CD4-positive, alpha-beta memory T cell (primary cell): ENCODE measurements at regions not wholly inside any gene's neighbourhood (a gene's known extent, or its start where the extent isn't known, plus 50 kb on each side); places are given as distances from the start of the nearest gene placed in this dataset.

Experiments
- CTCF ChIA-PET: fragments of 350-600 bp; sonication (Branson Sonifier 250); formaldehyde crosslinking; loops from one replicate; lab custom pipeline; 2021; ENCODE audit warnings: inconsistent platforms; ENCODE audit not compliant: partially characterized antibody; lab: Charles Lee
- POLR2A ChIA-PET: fragments of 350-600 bp; sonication (Branson Sonifier 250); formaldehyde crosslinking; loops from one replicate; lab custom pipeline; 2021; ENCODE audit not compliant: partially characterized antibody; lab: Charles Lee
- DNase-seq, 5 donors: peaks; one replicate each; pipeline versions ENCODE4 v3.0.0 to v3.0.0-alpha.2; 2020 to 2022; ENCODE audit warnings: mixed read lengths in 1 of 5
- H3K27ac ChIP-seq: one replicate; pipeline ENCODE4 v1.7.0; 2013; ENCODE audit warnings: low read depth, low read length
- H3K27me3 ChIP-seq: 2 replicates; pipeline ENCODE4 v1.7.0; 2013; ENCODE audit warnings: mild to moderate bottlenecking, low read length, moderate library complexity; ENCODE audit not compliant: insufficient read depth
- H3K36me3 ChIP-seq: 2 replicates; pipeline ENCODE4 v1.7.0; 2013; ENCODE audit warnings: mild to moderate bottlenecking, low read length, moderate library complexity; ENCODE audit not compliant: insufficient read depth
- H3K4me1 ChIP-seq: 2 replicates; pipeline ENCODE4 v1.7.0; 2013; ENCODE audit warnings: mild to moderate bottlenecking, low read length, moderate library complexity; ENCODE audit not compliant: insufficient read depth
- H3K4me3 ChIP-seq, 2 donors: one replicate each; pipeline ENCODE4 v1.7.0; 2013; ENCODE audit warnings: low read length in 2 of 2, mild to moderate bottlenecking in 1 of 2
- H3K9me3 ChIP-seq, 2 donors: one replicate each; pipeline ENCODE4 v1.7.0; 2013; ENCODE audit warnings: low read length in 2 of 2, control low read depth in 1 of 2; ENCODE audit not compliant: control insufficient read depth in 1 of 2
- H3K27ac Mint-ChIP-seq, 7 donors: one replicate each; pipeline ENCODE4 v1.8.0; 2020 to 2021; ENCODE audit warnings: mixed read lengths in 7 of 7, mild to moderate bottlenecking in 6 of 7, inconsistent platforms in 3 of 7, moderate library complexity in 3 of 7
- H3K27me3 Mint-ChIP-seq, 2 donors: one replicate each; pipeline ENCODE4 v1.8.0; 2020 to 2021; ENCODE audit warnings: mixed read lengths in 2 of 2
- H3K36me3 Mint-ChIP-seq, 2 donors: one replicate each; pipeline ENCODE4 v1.8.0; 2020 to 2021; ENCODE audit warnings: mixed read lengths in 2 of 2, inconsistent platforms in 1 of 2, mild to moderate bottlenecking in 1 of 2
- H3K4me1 Mint-ChIP-seq, 4 donors: one replicate each; pipeline ENCODE4 v1.8.0; 2020 to 2021; ENCODE audit warnings: mixed read lengths in 4 of 4, mild to moderate bottlenecking in 1 of 4
- H3K4me3 Mint-ChIP-seq, 8 donors: one replicate each; pipeline ENCODE4 v1.8.0; 2020 to 2021; ENCODE audit warnings: mixed read lengths in 8 of 8, mild to moderate bottlenecking in 7 of 8, moderate library complexity in 6 of 8, inconsistent platforms in 3 of 8
- H3K9me3 Mint-ChIP-seq, 8 donors: one replicate each; pipeline ENCODE4 v1.8.0; 2020 to 2021; ENCODE audit warnings: mixed read lengths in 8 of 8, mild to moderate bottlenecking in 5 of 8, inconsistent platforms in 3 of 8, moderate library complexity in 1 of 8
- intact Hi-C: fragments of 100-400 bp; cut with micrococcal nuclease; formaldehyde crosslinking; loops from one replicate; pipeline ENCODE4 v1.15.1; 2023

DNA sequence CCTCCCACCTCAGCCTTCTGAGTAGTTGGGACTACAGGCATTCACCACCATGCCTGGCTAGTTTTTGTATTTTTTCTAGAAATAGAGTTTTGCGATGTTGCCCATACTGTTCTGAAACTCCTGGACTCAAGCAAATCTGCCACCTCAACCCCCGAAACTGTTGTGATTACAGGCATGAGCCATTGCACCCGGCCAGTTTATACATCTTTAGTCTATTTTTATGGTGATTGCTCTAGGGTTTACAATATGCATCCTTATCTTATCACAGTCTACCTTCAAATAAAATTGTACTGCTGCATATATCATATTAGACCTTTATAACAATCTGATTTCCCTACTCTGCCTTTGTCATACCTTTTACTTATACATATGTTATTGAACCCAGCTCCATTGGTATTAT, 56.9 kb downstream of the SOWAHB start:
- Histone ChIP-seq H3K4me3 (no peak overlapping the region), H3K27me3 (no peaks in the 10 kb centered on the region), H3K36me3 (no peaks in the 10 kb centered on the region), H3K27ac (no peak overlapping the region), H3K9me3 (no peaks in the 10 kb centered on the region), H3K4me1 (no peaks in the 10 kb centered on the region)
- POLR2A ChIA-PET = no interaction called here
- H3K4me3 Mint-ChIP-seq = no peak overlapping the region
- no peaks in the 10 kb centered on the region for H3K36me3 Mint-ChIP-seq
- DNase-seq = no peak
- no peak overlapping the region for H3K27ac Mint-ChIP-seq
- intact Hi-C loops = no loop called here
- CTCF ChIA-PET = interaction anchor here (0.7 kb wide), 1 partner anchor 59 kb away, joined by 3 read pairs; no protein-coding TSS in a partner anchor
- no peaks in the 10 kb centered on the region for H3K4me1 Mint-ChIP-seq
- peaks cover 0 to 5% (median 1%) of the 10 kb centered on the region in 8 donors for H3K9me3 Mint-ChIP-seq
- no peaks in the 10 kb centered on the region for H3K27me3 Mint-ChIP-seq

DNA sequence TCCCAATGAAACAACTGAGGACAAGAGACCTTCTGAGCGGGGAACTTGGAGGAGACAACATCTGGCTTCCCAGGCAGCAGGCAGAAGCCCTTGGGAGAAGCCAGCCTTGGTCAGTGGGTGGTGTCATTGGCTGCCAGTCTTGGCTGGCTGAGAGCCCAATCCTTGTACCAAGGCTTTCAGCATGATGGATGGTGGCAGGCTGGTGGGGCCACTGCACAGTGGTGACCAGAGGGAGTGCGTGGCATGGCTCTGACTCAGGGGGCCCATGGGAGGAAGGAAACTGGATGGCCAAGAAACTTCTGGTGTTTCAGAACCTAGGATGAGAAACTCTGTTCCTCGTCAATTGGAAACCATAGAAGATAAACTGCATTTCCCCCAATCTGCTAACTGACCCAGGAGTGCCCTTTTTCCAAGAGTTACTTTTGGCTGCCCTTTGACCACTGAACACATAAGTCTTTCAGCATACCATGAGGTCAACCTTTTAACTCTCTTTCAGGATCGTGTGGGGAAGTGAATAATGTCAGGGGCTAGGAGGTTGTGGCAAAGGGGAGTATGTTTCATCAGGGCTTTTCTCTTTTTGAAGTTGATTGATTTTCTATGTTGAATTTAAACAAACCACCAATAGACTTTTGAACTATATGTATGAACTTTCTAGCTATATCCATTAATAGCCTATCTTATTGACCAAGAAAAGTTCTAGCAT, 60.9 kb downstream of the SOWAHB start:
- peaks cover 0 to 5% (median 1%) of the 10 kb centered on the region in 8 donors for H3K9me3 Mint-ChIP-seq
- no peak overlapping the region for H3K27ac Mint-ChIP-seq
- H3K4me1 Mint-ChIP-seq = no peaks in the 10 kb centered on the region
- DNase-seq = no peak
- Histone ChIP-seq H3K4me3 (no peak overlapping the region), H3K27ac (no peak overlapping the region), H3K4me1 (no peaks in the 10 kb centered on the region), H3K9me3 (no peaks in the 10 kb centered on the region), H3K27me3 (no peaks in the 10 kb centered on the region), H3K36me3 (no peaks in the 10 kb centered on the region)
- POLR2A ChIA-PET = no interaction called here
- H3K36me3 Mint-ChIP-seq = no peaks in the 10 kb centered on the region
- H3K27me3 Mint-ChIP-seq = no peaks in the 10 kb centered on the region
- no peak overlapping the region for H3K4me3 Mint-ChIP-seq
- intact Hi-C loops = no loop called here
- CTCF ChIA-PET = no interaction called here
